Vagina (tissue), 2 donors: ENCODE measurements at regions not wholly inside any gene's neighbourhood (a gene's known extent, or its start where the extent isn't known, plus 50 kb on each side); places are given as distances from the start of the nearest gene placed in this dataset.

Source experiments
- DNase-seq, 2 donors: peaks; one replicate each; pipeline ENCODE4 v3.0.0-alpha.2; 2017; ENCODE audit errors: extremely low spot score in 2 of 2
- H3K27ac ChIP-seq: fragments of 200-600 bp; sonication (generic); one replicate; pipeline ENCODE4 v1.5.1; 2019
- H3K27me3 ChIP-seq: fragments of 200-600 bp; sonication (generic); one replicate; pipeline ENCODE4 v1.5.1; 2019
- H3K36me3 ChIP-seq, 2 donors: fragments of 200-600 bp; sonication (generic); one replicate each; pipeline ENCODE4 v1.5.1; 2017 to 2019
- H3K4me1 ChIP-seq: fragments of 200-600 bp; sonication (generic); one replicate; pipeline ENCODE4 v1.5.1; 2019
- H3K4me3 ChIP-seq, 2 donors: fragments of 200-600 bp; sonication (generic); 1 replicate in 1 of 2; 2 replicates in 1 of 2; pipeline ENCODE4 v1.5.1; 2016 to 2019
- H3K9me3 ChIP-seq: fragments of 200-600 bp; sonication (generic); one replicate; pipeline ENCODE4 v1.5.1; 2019
- POLR2A ChIP-seq, 2 donors: fragments of 450-650 bp; IDR thresholded peaks; one replicate each; pipeline ENCODE4 v1.6.1; 2017; ENCODE audit warnings: antibody characterized with exemption in 2 of 2, mild to moderate bottlenecking in 2 of 2, moderate library complexity in 2 of 2
- POLR2AphosphoS5 ChIP-seq, 2 donors: sonication (generic); formaldehyde crosslinking; IDR thresholded peaks; one replicate each; pipeline ENCODE4 v1.9.0; 2017; ENCODE audit warnings: antibody characterized with exemption in 2 of 2, mild to moderate bottlenecking in 2 of 2, low read depth in 1 of 2; ENCODE audit not compliant: insufficient read depth in 1 of 2
- intact Hi-C: fragments of 100-400 bp; cut with DNase I; formaldehyde crosslinking; loops from one replicate; pipeline ENCODE4 v1.15.1; 2023
- TF ChIP-seq, protein P1 (sequence below), 3 experiments: fragments of 450-650 bp in 2 of 3; fragments of 200-600 bp in 1 of 3; sonication (generic) in 1 of 3; IDR thresholded peaks; one replicate each; pipeline ENCODE4 v1.5.1; 2017 to 2019; ENCODE audit warnings: antibody characterized with exemption in 3 of 3, mild to moderate bottlenecking in 2 of 3, moderate library complexity in 2 of 3

GRCh38 chr4:65911720-65912119, 241.4 kb upstream of the EPHA5 start:
- Histone ChIP-seq H3K27me3 (no peaks in the 10 kb centered on the region), H3K9me3 (no peaks in the 10 kb centered on the region), H3K36me3 (no peaks in the 10 kb centered on the region), H3K4me1 (no peaks in the 10 kb centered on the region), H3K27ac (no peak overlapping the region), H3K4me3 (no peak overlapping the region)
- DNase-seq: no peak
- TF ChIP-seq POLR2AphosphoS5 (IDR thresholded peaks at IDR 0.05; ENCODE audit: insufficient read depth in 1 of 2, low read depth in 1 of 2) (no peak), POLR2A (IDR thresholded peaks at IDR 0.05) (no peak)
- TF ChIP-seq, protein P1, sequence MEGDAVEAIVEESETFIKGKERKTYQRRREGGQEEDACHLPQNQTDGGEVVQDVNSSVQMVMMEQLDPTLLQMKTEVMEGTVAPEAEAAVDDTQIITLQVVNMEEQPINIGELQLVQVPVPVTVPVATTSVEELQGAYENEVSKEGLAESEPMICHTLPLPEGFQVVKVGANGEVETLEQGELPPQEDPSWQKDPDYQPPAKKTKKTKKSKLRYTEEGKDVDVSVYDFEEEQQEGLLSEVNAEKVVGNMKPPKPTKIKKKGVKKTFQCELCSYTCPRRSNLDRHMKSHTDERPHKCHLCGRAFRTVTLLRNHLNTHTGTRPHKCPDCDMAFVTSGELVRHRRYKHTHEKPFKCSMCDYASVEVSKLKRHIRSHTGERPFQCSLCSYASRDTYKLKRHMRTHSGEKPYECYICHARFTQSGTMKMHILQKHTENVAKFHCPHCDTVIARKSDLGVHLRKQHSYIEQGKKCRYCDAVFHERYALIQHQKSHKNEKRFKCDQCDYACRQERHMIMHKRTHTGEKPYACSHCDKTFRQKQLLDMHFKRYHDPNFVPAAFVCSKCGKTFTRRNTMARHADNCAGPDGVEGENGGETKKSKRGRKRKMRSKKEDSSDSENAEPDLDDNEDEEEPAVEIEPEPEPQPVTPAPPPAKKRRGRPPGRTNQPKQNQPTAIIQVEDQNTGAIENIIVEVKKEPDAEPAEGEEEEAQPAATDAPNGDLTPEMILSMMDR (IDR thresholded peaks at IDR 0.05): no peak
- intact Hi-C loops: no loop called here

DNA sequence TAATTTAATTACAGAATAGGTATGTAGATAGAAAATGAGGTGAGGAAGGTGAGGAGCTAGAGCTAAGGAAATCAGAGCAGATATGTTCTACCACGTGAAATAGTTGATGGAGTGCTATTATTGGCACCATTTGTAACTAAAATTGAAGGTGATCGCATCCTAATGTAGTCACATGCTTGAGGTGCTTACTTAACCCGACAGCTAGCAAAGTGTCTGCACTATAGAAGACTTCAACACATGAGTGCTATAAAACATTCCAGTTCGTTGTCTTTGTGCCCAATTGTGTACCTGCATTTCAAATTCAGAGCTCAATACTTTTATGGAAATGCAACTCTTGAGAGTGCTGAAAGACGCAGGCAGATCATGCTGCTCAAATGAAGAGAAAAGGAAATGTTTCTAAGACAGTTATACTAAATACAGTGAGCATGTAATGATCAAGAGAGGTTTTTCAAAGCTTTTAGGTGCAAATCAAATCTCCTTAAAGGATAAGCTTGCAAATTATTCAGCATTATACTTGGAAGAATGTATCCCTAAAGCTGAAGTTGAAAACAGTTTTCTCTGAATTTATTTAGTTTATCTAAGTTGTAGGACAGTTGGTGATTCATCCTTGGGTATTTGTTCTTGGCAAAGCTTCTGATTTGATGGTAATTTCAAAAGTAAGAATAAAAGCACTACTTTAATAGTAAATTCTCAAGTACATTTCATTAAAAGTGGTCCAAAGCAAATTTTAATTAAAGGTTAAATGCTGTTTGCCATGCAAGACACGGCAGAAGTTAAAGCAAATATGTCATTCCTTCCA, 223.9 kb upstream of the EPHA5 start:
- no peaks in the 10 kb centered on the region for H3K36me3 ChIP-seq
- no peak for DNase-seq
- H3K4me1 ChIP-seq: no peaks in the 10 kb centered on the region
- intact Hi-C loops: no loop called here
- H3K4me3 ChIP-seq: no peak overlapping the region
- H3K27me3 ChIP-seq: no peaks in the 10 kb centered on the region
- TF ChIP-seq POLR2A (IDR thresholded peaks at IDR 0.05) (no peak), POLR2AphosphoS5 (IDR thresholded peaks at IDR 0.05; ENCODE audit: insufficient read depth in 1 of 2, low read depth in 1 of 2) (no peak)
- TF ChIP-seq, protein P1 (IDR thresholded peaks at IDR 0.05): no peak
- H3K27ac ChIP-seq: no peak overlapping the region
- no peaks in the 10 kb centered on the region for H3K9me3 ChIP-seq

GRCh38 chr4:65893271-65893670, 223.0 kb upstream of the EPHA5 start:
- intact Hi-C loops: no loop called here
- no peak overlapping the region for H3K4me3 ChIP-seq
- TF ChIP-seq POLR2A (IDR thresholded peaks at IDR 0.05) (no peak), POLR2AphosphoS5 (IDR thresholded peaks at IDR 0.05; ENCODE audit: insufficient read depth in 1 of 2, low read depth in 1 of 2) (no peak)
- TF ChIP-seq, protein P1 (IDR thresholded peaks at IDR 0.05): no peak
- H3K9me3 ChIP-seq: no peaks in the 10 kb centered on the region
- H3K27ac ChIP-seq: no peak overlapping the region
- H3K4me1 ChIP-seq: no peaks in the 10 kb centered on the region
- no peaks in the 10 kb centered on the region for H3K27me3 ChIP-seq
- DNase-seq: no peak
- H3K36me3 ChIP-seq: no peaks in the 10 kb centered on the region

DNA sequence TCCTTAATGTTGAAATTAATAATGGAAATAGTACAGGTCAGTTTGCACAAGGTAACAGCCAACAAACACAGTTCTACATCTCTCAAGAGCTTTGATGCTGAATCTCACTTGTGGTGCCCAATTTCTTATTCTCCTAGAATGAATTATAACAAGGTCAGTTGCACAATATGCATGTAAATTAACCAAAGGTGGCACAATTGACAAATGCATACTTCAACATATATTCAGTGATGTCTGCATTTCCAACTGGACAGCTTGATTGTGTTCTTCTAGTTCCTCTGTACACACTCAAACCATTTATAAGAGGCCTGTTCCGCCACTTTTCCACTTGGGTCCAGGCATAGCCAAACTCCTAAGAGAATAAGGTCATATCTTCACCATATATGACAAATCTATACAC, 210.3 kb upstream of the EPHA5 start:
- intact Hi-C loops: no loop called here
- no peaks in the 10 kb centered on the region for H3K27me3 ChIP-seq
- no peaks in the 10 kb centered on the region for H3K36me3 ChIP-seq
- no peaks in the 10 kb centered on the region for H3K9me3 ChIP-seq
- H3K27ac ChIP-seq: no peak overlapping the region
- no peak overlapping the region for H3K4me3 ChIP-seq
- TF ChIP-seq, protein P1 (IDR thresholded peaks at IDR 0.05): no peak
- TF ChIP-seq POLR2AphosphoS5 (IDR thresholded peaks at IDR 0.05; ENCODE audit: insufficient read depth in 1 of 2, low read depth in 1 of 2) (no peak), POLR2A (IDR thresholded peaks at IDR 0.05) (no peak)
- DNase-seq: no peak
- H3K4me1 ChIP-seq: no peaks in the 10 kb centered on the region

DNA sequence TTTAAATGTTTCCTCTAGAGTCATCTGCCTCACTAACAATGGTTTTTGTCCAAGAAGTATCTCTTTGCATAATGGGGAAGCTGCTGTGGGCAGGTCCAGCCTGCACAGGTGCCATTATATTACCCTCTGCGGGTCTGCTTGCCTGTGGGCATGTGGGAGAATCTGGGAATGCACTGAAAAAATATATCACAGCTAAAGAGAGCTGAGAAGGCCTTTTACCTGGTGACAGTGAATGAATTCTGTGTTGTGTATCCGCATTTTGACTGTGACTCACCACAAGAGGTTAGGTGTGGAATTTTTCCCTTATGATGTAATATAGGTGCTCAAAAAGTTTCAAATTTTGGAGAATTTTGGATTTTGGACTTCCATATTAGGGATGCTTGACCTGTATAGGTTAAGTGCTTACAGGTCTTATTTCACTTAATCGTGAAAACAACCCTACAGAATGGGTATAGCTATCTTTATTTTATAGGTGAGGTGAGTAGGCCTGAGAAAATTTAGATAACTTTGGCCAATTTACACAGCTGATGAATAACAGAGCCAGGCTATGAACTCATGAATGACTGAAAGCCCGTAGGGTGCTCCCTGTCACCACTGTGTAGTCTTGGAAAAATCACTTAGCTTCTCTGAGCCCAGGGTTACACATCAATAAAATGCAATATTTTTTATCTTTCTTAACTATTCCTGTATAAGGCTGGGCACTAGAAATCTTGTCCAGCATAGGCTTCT, 198.0 kb upstream of the EPHA5 start:
- no peak for DNase-seq
- no peaks in the 10 kb centered on the region for H3K36me3 ChIP-seq
- no peaks in the 10 kb centered on the region for H3K4me1 ChIP-seq
- TF ChIP-seq, protein P1 (IDR thresholded peaks at IDR 0.05): no peak
- TF ChIP-seq POLR2AphosphoS5 (IDR thresholded peaks at IDR 0.05; ENCODE audit: insufficient read depth in 1 of 2, low read depth in 1 of 2): no peak
- no peak for TF ChIP-seq POLR2A (IDR thresholded peaks at IDR 0.05)
- no peaks in the 10 kb centered on the region for H3K27me3 ChIP-seq
- no peak overlapping the region for H3K27ac ChIP-seq
- no peaks in the 10 kb centered on the region for H3K9me3 ChIP-seq
- no peak overlapping the region for H3K4me3 ChIP-seq
- intact Hi-C loops: no loop called here
